T-helper 1 cell (primary cell): ENCODE measurements at regions not wholly inside any gene's neighbourhood (a gene's known extent, or its start where the extent isn't known, plus 50 kb on each side); places are given as distances from the start of the nearest gene placed in this dataset.

ENCODE experiments used
- DNase-seq, 5 donors: peaks; one replicate each; pipeline ENCODE4 v3.0.0-alpha.2; 2012 to 2020

- DNase-seq: no peak
These were observed 303.8 kb upstream of the LRRC7 start for GRCh38 chr1:69263921-69264391.

- no peak for DNase-seq
These were observed 298.2 kb upstream of the LRRC7 start for GRCh38 chr1:69269491-69269890.

- no peak for DNase-seq
These were observed 296.1 kb upstream of the LRRC7 start for GRCh38 chr1:69271587-69272125.

- DNase-seq: no peak
These were observed 295.0 kb upstream of the LRRC7 start for GRCh38 chr1:69272684-69273083.

GRCh38 chr1:69278923-69279322 is 288.8 kb upstream of the LRRC7 start:
- DNase-seq: no peak

GRCh38 chr1:69283516-69283915 is 284.2 kb upstream of the LRRC7 start:
- no peak for DNase-seq

GRCh38 chr1:69284508-69284907 is 283.2 kb upstream of the LRRC7 start:
- no peak for DNase-seq

- DNase-seq: no peak
These were observed 279.3 kb upstream of the LRRC7 start for GRCh38 chr1:69288416-69288815.

GRCh38 chr1:69290291-69290690 is 277.4 kb upstream of the LRRC7 start:
- DNase-seq: no peak

- no peak for DNase-seq
These were observed 276.2 kb upstream of the LRRC7 start for GRCh38 chr1:69291541-69291940.

GRCh38 chr1:69292833-69293232 is 274.9 kb upstream of the LRRC7 start:
- DNase-seq: no peak

- no peak for DNase-seq
These were observed 273.6 kb upstream of the LRRC7 start for GRCh38 chr1:69294171-69294570.

GRCh38 chr1:69295265-69295664 is 272.5 kb upstream of the LRRC7 start:
- DNase-seq: no peak

GRCh38 chr1:69305621-69306020 is 262.1 kb upstream of the LRRC7 start:
- no peak for DNase-seq

- DNase-seq: no peak
These were observed 255.5 kb upstream of the LRRC7 start for GRCh38 chr1:69312055-69312732.

- no peak for DNase-seq
These were observed 254.6 kb upstream of the LRRC7 start for GRCh38 chr1:69313118-69313517.

GRCh38 chr1:69315416-69315815 is 252.3 kb upstream of the LRRC7 start:
- no peak for DNase-seq

- no peak for DNase-seq
These were observed 251.9 kb upstream of the LRRC7 start for GRCh38 chr1:69315823-69316222.

- DNase-seq: no peak
These were observed 248.4 kb upstream of the LRRC7 start for GRCh38 chr1:69319287-69319686.

GRCh38 chr1:69320757-69321211 is 246.9 kb upstream of the LRRC7 start:
- DNase-seq: no peak

GRCh38 chr1:69321311-69321710 is 246.4 kb upstream of the LRRC7 start:
- no peak for DNase-seq

- DNase-seq: no peak
These were observed 239.5 kb upstream of the LRRC7 start for GRCh38 chr1:69328186-69328585.

GRCh38 chr1:69363236-69363635 is 204.5 kb upstream of the LRRC7 start:
- DNase-seq: no peak

GRCh38 chr1:69373520-69373919 is 194.2 kb upstream of the LRRC7 start:
- DNase-seq: no peak

GRCh38 chr1:69376408-69376807 is 191.3 kb upstream of the LRRC7 start:
- DNase-seq: no peak
